Neural progenitor cell (in vitro differentiated cells): ENCODE measurements at regions not wholly inside any gene's neighbourhood (a gene's known extent, or its start where the extent isn't known, plus 50 kb on each side); places are given as distances from the start of the nearest gene placed in this dataset.

Experiments
- DNase-seq: peaks from one replicate; pipeline ENCODE4 v3.0.0-alpha.2; 2016; ENCODE audit warnings: low spot score
- H2AFZ ChIP-seq: fragments of 200-600 bp; sonication (generic); replicated peaks from 2 replicates; pipeline ENCODE4 v1.6.1; 2016; ENCODE audit warnings: antibody characterized with exemption
- H3F3A ChIP-seq: fragments of 200-600 bp; sonication (generic); 2 replicates; pipeline ENCODE4 v1.6.1; 2016; ENCODE audit warnings: antibody characterized with exemption, low read depth
- H3K27ac ChIP-seq: fragments of 200-600 bp; sonication (generic); 2 replicates; pipeline ENCODE4 v1.5.1; 2016; ENCODE audit warnings: mild to moderate bottlenecking
- H3K27me3 ChIP-seq: fragments of 200-600 bp; sonication (generic); 2 replicates; pipeline ENCODE4 v1.6.1; 2016; ENCODE audit warnings: mild to moderate bottlenecking, moderate library complexity
- H3K36me3 ChIP-seq: fragments of 200-600 bp; sonication (generic); 2 replicates; pipeline ENCODE4 v1.5.1; 2016
- H3K4me1 ChIP-seq: fragments of 200-600 bp; sonication (generic); 2 replicates; pipeline ENCODE4 v1.6.1; 2016; ENCODE audit warnings: mixed run types
- H3K4me2 ChIP-seq: fragments of 200-600 bp; sonication (generic); 2 replicates; pipeline ENCODE4 v1.6.1; 2016
- H3K4me3 ChIP-seq: fragments of 200-600 bp; sonication (generic); 2 replicates; pipeline ENCODE4 v1.5.1; 2016
- H3K79me2 ChIP-seq: fragments of 200-600 bp; sonication (generic); 2 replicates; pipeline ENCODE4 v1.6.1; 2016; ENCODE audit warnings: low read depth
- H3K9ac ChIP-seq: fragments of 200-600 bp; sonication (generic); 2 replicates; pipeline ENCODE4 v1.6.1; 2016
- H3K9me3 ChIP-seq: fragments of 200-600 bp; sonication (generic); 2 replicates; pipeline ENCODE4 v1.5.1; 2016; ENCODE audit warnings: low read depth
- H4K20me1 ChIP-seq: fragments of 200-600 bp; sonication (generic); 2 replicates; pipeline ENCODE4 v1.6.1; 2016; ENCODE audit warnings: low read depth
- H3K27ac Mint-ChIP-seq: 3 replicates; pipeline ENCODE4 v1.8.0; 2021; ENCODE audit warnings: mixed read lengths
- H3K27me3 Mint-ChIP-seq: 2 replicates; pipeline ENCODE4 v1.8.0; 2022; ENCODE audit warnings: low read depth, mild to moderate bottlenecking, inconsistent platforms, moderate library complexity, mixed read lengths; ENCODE audit not compliant: insufficient read depth
- H3K36me3 Mint-ChIP-seq: 3 replicates; pipeline ENCODE4 v1.8.0; 2021; ENCODE audit warnings: mixed read lengths
- H3K4me1 Mint-ChIP-seq: 3 replicates; pipeline ENCODE4 v1.8.0; 2021; ENCODE audit warnings: mixed read lengths
- H3K4me3 Mint-ChIP-seq: 3 replicates; pipeline ENCODE4 v1.8.0; 2021; ENCODE audit warnings: mild to moderate bottlenecking, moderate library complexity, mixed read lengths
- H3K9me3 Mint-ChIP-seq: 3 replicates; pipeline ENCODE4 v1.8.0; 2020; ENCODE audit warnings: mixed read lengths
- CTCF ChIP-seq: fragments of 200-600 bp; sonication (generic); IDR thresholded peaks from 2 replicates; pipeline ENCODE4 v1.5.1; 2017; ENCODE audit warnings: antibody characterized with exemption, mild to moderate bottlenecking
- EZH2 ChIP-seq: fragments of 200-600 bp; sonication (generic); IDR thresholded peaks from 2 replicates; pipeline ENCODE4 v1.6.1; 2017; ENCODE audit warnings: antibody characterized with exemption, mild to moderate bottlenecking, moderate library complexity
- EZH2phosphoT487 ChIP-seq: fragments of 200-600 bp; sonication (generic); IDR thresholded peaks from 2 replicates; pipeline ENCODE4 v1.6.1; 2017; ENCODE audit warnings: antibody characterized with exemption

GRCh38 chr6:150535151-150535804 lies 64.4 kb upstream of the PLEKHG1 start:
- Mint-ChIP-seq H3K36me3 (peaks cover 4% of the 10 kb centered on the region), H3K4me1 (peaks cover 7% of the 10 kb centered on the region), H3K9me3 (peaks cover 13% of the 10 kb centered on the region), H3K27me3 (peaks cover 7% of the 10 kb centered on the region), H3K4me3 (no peak overlapping the region), H3K27ac (peak overlapping the region; percentile 24)
- Histone ChIP-seq H3K4me3 (no peak overlapping the region), H4K20me1 (no peaks in the 10 kb centered on the region), H3K9me3 (no peaks in the 10 kb centered on the region), H3K79me2 (no peaks in the 10 kb centered on the region), H3K4me2 (no peak overlapping the region), H3K27ac (no peak overlapping the region), H3K36me3 (no peaks in the 10 kb centered on the region), H2AFZ (no peak overlapping the region), H3K27me3 (no peaks in the 10 kb centered on the region), H3K9ac (no peak overlapping the region), H3F3A (no peaks in the 10 kb centered on the region), H3K4me1 (no peaks in the 10 kb centered on the region)
- TF ChIP-seq EZH2phosphoT487 (no peak), CTCF (no peak), EZH2 (no peak)
- no peak for DNase-seq

GRCh38 chr6:150535818-150536220 lies 63.9 kb upstream of the PLEKHG1 start:
- peaks cover 4% of the 10 kb centered on the region for H3K36me3 Mint-ChIP-seq
- no peak for DNase-seq

GRCh38 chr6:150536835-150537234 lies 62.9 kb upstream of the PLEKHG1 start:
- Histone ChIP-seq H3K9ac (no peak overlapping the region), H3K9me3 (no peaks in the 10 kb centered on the region), H3K36me3 (no peaks in the 10 kb centered on the region), H4K20me1 (no peaks in the 10 kb centered on the region), H3K27me3 (no peaks in the 10 kb centered on the region), H3K4me1 (no peaks in the 10 kb centered on the region), H3K4me3 (no peak overlapping the region), H3K27ac (no peak overlapping the region), H3F3A (no peaks in the 10 kb centered on the region), H2AFZ (no peak overlapping the region), H3K79me2 (no peaks in the 10 kb centered on the region), H3K4me2 (no peak overlapping the region)
- peak overlapping the region; percentile 11 for H3K27ac Mint-ChIP-seq
- no peak overlapping the region for H3K4me3 Mint-ChIP-seq
- H3K4me1 Mint-ChIP-seq: peaks cover 7% of the 10 kb centered on the region
- TF ChIP-seq CTCF: no peak
- no peak for TF ChIP-seq EZH2
- TF ChIP-seq EZH2phosphoT487: no peak
- H3K27me3 Mint-ChIP-seq: peaks cover 7% of the 10 kb centered on the region
- H3K9me3 Mint-ChIP-seq: peaks cover 13% of the 10 kb centered on the region
- DNase-seq: no peak
- peaks cover 4% of the 10 kb centered on the region for H3K36me3 Mint-ChIP-seq

More at GRCh38 chr6:150535818-150536220, 63.9 kb upstream of the PLEKHG1 start:
- Histone ChIP-seq H3K9ac (no peak overlapping the region), H3K36me3 (no peaks in the 10 kb centered on the region), H2AFZ (no peak overlapping the region), H3F3A (no peaks in the 10 kb centered on the region), H3K79me2 (no peaks in the 10 kb centered on the region), H3K4me2 (no peak overlapping the region), H3K4me1 (no peaks in the 10 kb centered on the region), H3K4me3 (no peak overlapping the region), H4K20me1 (no peaks in the 10 kb centered on the region), H3K9me3 (no peaks in the 10 kb centered on the region), H3K27me3 (no peaks in the 10 kb centered on the region), H3K27ac (no peak overlapping the region)
- TF ChIP-seq EZH2phosphoT487 (no peak), EZH2 (no peak), CTCF (no peak)
- Mint-ChIP-seq H3K4me1 (peaks cover 7% of the 10 kb centered on the region), H3K27ac (peak overlapping the region; percentile 24), H3K27me3 (peaks cover 7% of the 10 kb centered on the region), H3K4me3 (no peak overlapping the region), H3K9me3 (peaks cover 13% of the 10 kb centered on the region)
